Activated CD8-positive, alpha-beta T cell treated with anti-CD3 and anti-CD28 coated beads, Interleukin-2, amount 10 ng/mL, durations not matched to agents 7 days and 5 days (primary cell): ENCODE measurements at regions not wholly inside any gene's neighbourhood (a gene's known extent, or its start where the extent isn't known, plus 50 kb on each side); places are given as distances from the start of the nearest gene placed in this dataset.

Source experiments
- ATAC-seq: fragments of 150-1000 bp; cut with Tn5 transposase; one replicate; pipeline ENCODE4 v1.10.0; 2021; ENCODE audit warnings: moderate library complexity
- CTCF ChIA-PET: fragments of 350-600 bp; sonication (Branson Sonifier 250); formaldehyde crosslinking; loops from one replicate; lab custom pipeline; 2021; ENCODE audit warnings: antibody characterized with exemption; lab: Charles Lee
- POLR2A ChIA-PET: fragments of 350-600 bp; sonication (Branson Sonifier 250); formaldehyde crosslinking; loops from one replicate; lab custom pipeline; 2021; ENCODE audit warnings: antibody characterized with exemption; lab: Charles Lee
- DNase-seq: peaks from one replicate; pipeline ENCODE4 v3.0.0-alpha.2; 2020
- H3K27ac Mint-ChIP-seq: one replicate; pipeline ENCODE4 v1.8.0; 2021; ENCODE audit warnings: mild to moderate bottlenecking, mixed read lengths
- H3K27me3 Mint-ChIP-seq: one replicate; pipeline ENCODE4 v1.8.0; 2021; ENCODE audit warnings: low read depth, mixed read lengths
- H3K36me3 Mint-ChIP-seq: one replicate; pipeline ENCODE4 v1.8.0; 2021; ENCODE audit warnings: low read depth, mixed read lengths
- H3K4me1 Mint-ChIP-seq: one replicate; pipeline ENCODE4 v1.8.0; 2021; ENCODE audit warnings: low read depth, mixed read lengths
- H3K4me3 Mint-ChIP-seq: one replicate; pipeline ENCODE4 v1.8.0; 2021; ENCODE audit warnings: mild to moderate bottlenecking, mixed read lengths
- H3K9me3 Mint-ChIP-seq: one replicate; pipeline ENCODE4 v1.8.0; 2022; ENCODE audit warnings: mixed read lengths; ENCODE audit not compliant: insufficient read depth

DNA sequence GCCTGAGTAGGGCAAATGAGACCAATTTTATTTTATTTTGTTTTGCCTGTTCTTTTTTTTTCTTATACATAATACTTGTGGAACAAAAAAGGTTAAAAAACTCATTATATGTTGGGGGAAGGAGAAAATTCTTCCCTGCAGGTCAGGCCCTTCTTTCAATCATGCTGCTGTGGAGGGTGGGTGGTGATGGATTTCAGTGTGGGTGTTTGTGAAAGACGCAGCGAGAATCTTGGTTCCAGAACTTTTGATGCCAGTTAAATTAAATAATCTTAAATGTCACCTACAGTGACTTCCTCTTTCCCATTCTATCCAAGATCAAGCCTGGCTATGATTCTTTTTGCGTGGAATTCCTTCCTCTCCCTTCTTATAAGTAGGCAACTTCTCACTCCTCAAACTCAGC lies 595.8 kb upstream of the EEF2KMT start:
- CTCF ChIA-PET, result no interaction called here
- Mint-ChIP-seq H3K27ac (no peak overlapping the region), H3K27me3 (no peaks in the 10 kb centered on the region), H3K9me3 (no peaks in the 10 kb centered on the region), H3K36me3 (no peaks in the 10 kb centered on the region), H3K4me3 (no peak overlapping the region), H3K4me1 (no peaks in the 10 kb centered on the region)
- DNase-seq (no peak), ATAC-seq (no peak)
- POLR2A ChIA-PET, result no interaction called here

DNA sequence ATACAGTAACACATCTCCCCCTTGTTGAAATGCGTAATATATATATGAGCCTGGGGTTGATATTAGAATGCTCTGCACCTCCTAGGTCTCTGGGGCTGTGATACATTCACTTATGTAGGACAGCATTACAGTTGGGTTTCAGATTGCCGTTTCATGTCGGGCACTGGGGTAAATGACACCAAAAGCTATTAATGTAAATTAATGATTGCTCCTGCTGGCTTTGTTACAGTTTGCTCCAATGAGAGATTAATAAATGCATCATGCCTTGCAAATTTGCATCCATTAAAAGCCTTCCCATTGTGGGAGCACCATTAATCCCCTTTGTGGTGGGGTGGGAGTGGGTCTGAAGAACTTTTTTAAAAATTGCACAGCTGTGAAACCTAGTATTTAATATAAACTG lies 584.4 kb upstream of the EEF2KMT start:
- POLR2A ChIA-PET, result no interaction called here
- no peaks in the 10 kb centered on the region for H3K4me1 Mint-ChIP-seq
- no peaks in the 10 kb centered on the region for H3K36me3 Mint-ChIP-seq
- H3K27ac Mint-ChIP-seq, result no peak overlapping the region
- no peaks in the 10 kb centered on the region for H3K9me3 Mint-ChIP-seq
- no peak for DNase-seq
- no peak for ATAC-seq
- H3K27me3 Mint-ChIP-seq, result no peaks in the 10 kb centered on the region
- CTCF ChIA-PET, result no interaction called here
- H3K4me3 Mint-ChIP-seq, result no peak overlapping the region

DNA sequence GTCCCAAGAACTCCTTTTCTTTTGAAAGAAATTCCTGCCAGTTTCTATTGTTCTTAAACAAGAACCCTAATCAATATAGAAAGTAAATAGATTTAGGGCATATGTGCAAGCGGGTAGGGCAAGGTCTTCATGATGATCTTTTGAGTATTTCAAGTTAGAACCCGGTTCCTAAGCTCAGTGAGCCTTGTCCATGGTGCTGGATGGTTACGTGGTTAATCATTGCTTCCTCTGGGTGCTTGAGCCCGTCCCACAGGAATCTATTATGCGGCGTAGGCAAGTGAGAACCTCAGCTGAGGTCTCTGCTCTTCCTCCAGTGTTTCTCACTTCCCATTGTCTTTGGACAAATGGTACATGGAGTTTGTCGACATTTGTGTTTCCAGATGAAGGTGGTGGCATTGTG lies 580.8 kb upstream of the EEF2KMT start:
- CTCF ChIA-PET, result no interaction called here
- no peak overlapping the region for H3K4me3 Mint-ChIP-seq
- no peak overlapping the region for H3K27ac Mint-ChIP-seq
- DNase-seq, result no peak
- no peak for ATAC-seq
- H3K36me3 Mint-ChIP-seq, result no peaks in the 10 kb centered on the region
- no peaks in the 10 kb centered on the region for H3K4me1 Mint-ChIP-seq
- POLR2A ChIA-PET, result no interaction called here
- no peaks in the 10 kb centered on the region for H3K27me3 Mint-ChIP-seq
- no peaks in the 10 kb centered on the region for H3K9me3 Mint-ChIP-seq

DNA sequence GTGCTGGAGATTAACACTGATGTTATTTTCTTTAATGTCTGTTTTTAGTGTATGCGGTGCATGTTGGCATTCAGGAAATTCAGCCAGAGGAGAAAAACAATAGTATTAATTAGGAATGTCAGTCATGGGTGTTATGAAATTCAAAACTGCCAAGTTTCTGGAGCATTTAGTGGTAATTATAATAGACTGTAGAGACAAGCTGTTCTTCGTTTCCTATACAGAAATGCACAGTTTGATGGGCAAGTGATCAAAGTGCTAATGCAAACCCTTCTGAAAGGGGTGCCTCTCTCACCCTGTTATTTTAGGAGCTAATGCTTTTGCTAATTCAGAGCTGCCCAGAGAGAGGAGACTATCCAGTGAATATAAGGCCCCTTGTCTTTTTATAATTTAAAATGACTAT lies 573.8 kb upstream of the EEF2KMT start:
- ChIA-PET POLR2A (no interaction called here), CTCF (no interaction called here)
- ATAC-seq, result no peak
- Mint-ChIP-seq H3K4me3 (no peak overlapping the region), H3K27me3 (no peaks in the 10 kb centered on the region), H3K9me3 (no peaks in the 10 kb centered on the region), H3K4me1 (no peaks in the 10 kb centered on the region), H3K27ac (no peak overlapping the region), H3K36me3 (no peaks in the 10 kb centered on the region)
- no peak for DNase-seq

DNA sequence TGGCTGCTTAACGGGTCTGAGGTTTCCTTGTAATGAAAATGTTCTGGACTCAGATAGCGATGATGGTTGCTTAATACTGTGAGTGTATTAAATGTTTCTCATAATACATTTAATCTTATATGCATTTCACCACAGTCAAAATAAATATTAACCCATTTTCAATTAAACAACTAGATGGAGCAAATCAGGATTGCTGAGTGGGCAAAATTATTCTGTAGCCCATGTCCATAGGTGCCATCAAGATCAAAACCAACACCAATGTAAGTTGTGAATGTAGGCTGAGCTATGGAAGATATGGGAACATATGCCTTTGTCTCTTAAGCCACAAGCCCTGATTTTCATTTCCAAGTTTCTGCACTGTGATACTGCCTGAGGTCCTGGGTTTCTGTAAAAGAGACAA lies 572.6 kb upstream of the EEF2KMT start:
- H3K4me1 Mint-ChIP-seq, result no peaks in the 10 kb centered on the region
- ChIA-PET POLR2A (no interaction called here), CTCF (no interaction called here)
- H3K9me3 Mint-ChIP-seq, result no peaks in the 10 kb centered on the region
- H3K27me3 Mint-ChIP-seq, result no peaks in the 10 kb centered on the region
- ATAC-seq (no peak), DNase-seq (no peak)
- no peak overlapping the region for H3K4me3 Mint-ChIP-seq
- H3K27ac Mint-ChIP-seq, result no peak overlapping the region
- H3K36me3 Mint-ChIP-seq, result no peaks in the 10 kb centered on the region

DNA sequence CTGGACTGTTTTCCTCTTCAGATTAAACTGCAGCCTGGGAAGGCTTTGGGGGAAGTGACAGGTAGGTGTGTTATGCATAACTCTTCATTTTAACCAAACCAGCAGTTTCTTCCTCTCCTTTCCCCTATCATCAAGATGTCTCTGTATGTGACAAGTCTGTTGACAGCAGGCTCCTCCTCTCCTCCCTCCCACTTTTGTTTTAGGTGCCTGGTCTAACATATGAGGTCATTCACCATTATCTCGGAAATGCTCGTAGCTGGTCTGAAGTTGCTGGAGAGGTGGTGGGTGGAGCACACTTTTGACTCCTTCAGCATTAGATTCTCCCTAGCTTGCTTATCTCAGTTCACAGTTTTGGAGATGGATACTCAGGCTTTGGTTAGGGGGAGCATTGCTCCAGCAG lies 571.0 kb upstream of the EEF2KMT start:
- Mint-ChIP-seq H3K27me3 (no peaks in the 10 kb centered on the region), H3K27ac (no peak overlapping the region), H3K4me1 (no peaks in the 10 kb centered on the region), H3K36me3 (no peaks in the 10 kb centered on the region), H3K4me3 (no peak overlapping the region), H3K9me3 (no peaks in the 10 kb centered on the region)
- ChIA-PET POLR2A (no interaction called here), CTCF (no interaction called here)
- ATAC-seq (no peak), DNase-seq (no peak)

DNA sequence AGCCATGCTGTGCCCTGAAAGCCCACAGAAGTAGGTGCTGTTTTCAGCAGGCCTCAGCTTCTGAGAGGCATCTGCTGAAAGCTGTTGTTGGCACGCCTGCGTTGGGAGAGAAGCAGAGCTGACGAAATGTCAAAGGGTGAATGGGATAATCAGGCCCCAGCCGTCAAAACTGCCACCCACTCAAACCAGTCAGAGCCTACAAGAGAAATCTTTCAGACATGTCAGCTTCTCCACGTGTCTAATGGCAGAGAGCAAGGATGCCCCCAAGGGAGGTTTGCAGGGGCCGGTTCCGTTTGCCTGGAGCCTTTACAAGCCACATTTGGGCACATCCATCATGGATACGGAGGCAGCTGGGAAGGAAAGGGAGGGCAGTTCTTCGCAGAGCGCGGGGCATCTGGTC lies 568.2 kb upstream of the EEF2KMT start:
- CTCF ChIA-PET, result no interaction called here
- H3K36me3 Mint-ChIP-seq, result no peaks in the 10 kb centered on the region
- H3K4me3 Mint-ChIP-seq, result no peak overlapping the region
- no peaks in the 10 kb centered on the region for H3K4me1 Mint-ChIP-seq
- H3K27ac Mint-ChIP-seq, result no peak overlapping the region
- H3K27me3 Mint-ChIP-seq, result no peaks in the 10 kb centered on the region
- no peak for DNase-seq
- no peaks in the 10 kb centered on the region for H3K9me3 Mint-ChIP-seq
- ATAC-seq, result no peak
- POLR2A ChIA-PET, result no interaction called here

DNA sequence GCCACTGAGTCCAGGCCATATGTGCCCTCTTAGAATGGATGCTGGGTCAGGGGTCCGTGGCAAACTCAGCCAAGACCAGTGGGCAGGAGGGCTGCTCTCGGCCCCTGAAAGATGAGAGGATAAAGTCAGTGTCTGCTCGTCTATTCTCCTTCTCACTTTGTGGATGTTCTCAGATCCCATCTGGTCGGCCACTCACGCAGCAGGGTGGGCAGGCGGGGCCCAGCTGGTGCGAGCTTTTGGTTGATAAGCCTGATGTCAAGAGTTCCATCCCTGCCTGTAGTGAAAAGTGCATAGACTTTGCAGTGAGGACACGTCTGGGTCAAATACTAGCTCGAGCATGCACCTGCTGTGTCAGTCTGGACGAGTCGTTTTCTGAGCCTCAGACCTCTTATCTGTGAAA lies 556.2 kb upstream of the EEF2KMT start:
- no peak for DNase-seq
- Mint-ChIP-seq H3K27me3 (no peaks in the 10 kb centered on the region), H3K9me3 (no peaks in the 10 kb centered on the region), H3K27ac (no peak overlapping the region), H3K4me1 (no peaks in the 10 kb centered on the region), H3K36me3 (no peaks in the 10 kb centered on the region), H3K4me3 (no peak overlapping the region)
- ATAC-seq, result no peak
- POLR2A ChIA-PET, result no interaction called here
- CTCF ChIA-PET, result no interaction called here

DNA sequence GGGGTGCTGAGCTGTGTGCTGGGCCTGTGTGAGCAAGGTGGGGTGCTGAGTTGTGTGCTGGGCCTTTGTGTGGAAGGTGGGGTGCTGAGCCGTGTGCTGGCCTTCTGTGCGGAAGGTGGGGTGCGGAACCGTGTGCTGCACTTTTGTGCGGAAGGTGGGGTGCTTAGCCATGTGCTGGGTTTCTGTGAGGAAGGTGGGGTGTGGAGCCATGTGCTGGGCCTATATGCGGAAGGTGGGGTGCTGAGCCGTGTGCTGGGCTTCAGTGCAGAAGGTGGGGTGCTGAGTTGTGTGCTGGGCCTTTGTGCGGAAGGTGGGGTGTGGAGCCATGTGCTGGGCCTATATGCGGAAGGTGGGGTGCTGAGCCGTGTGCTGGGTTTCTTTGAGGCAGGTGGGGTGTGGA lies 555.4 kb upstream of the EEF2KMT start:
- H3K27ac Mint-ChIP-seq, result no peak overlapping the region
- H3K36me3 Mint-ChIP-seq, result no peaks in the 10 kb centered on the region
- ATAC-seq, result no peak
- POLR2A ChIA-PET, result no interaction called here
- no peaks in the 10 kb centered on the region for H3K4me1 Mint-ChIP-seq
- no peaks in the 10 kb centered on the region for H3K9me3 Mint-ChIP-seq
- no peaks in the 10 kb centered on the region for H3K27me3 Mint-ChIP-seq
- CTCF ChIA-PET, result interaction anchor here (1.3 kb wide), 1 partner anchor 19 kb away, joined by 3 read pairs; no protein-coding TSS in a partner anchor
- no peak overlapping the region for H3K4me3 Mint-ChIP-seq
- no peak for DNase-seq

DNA sequence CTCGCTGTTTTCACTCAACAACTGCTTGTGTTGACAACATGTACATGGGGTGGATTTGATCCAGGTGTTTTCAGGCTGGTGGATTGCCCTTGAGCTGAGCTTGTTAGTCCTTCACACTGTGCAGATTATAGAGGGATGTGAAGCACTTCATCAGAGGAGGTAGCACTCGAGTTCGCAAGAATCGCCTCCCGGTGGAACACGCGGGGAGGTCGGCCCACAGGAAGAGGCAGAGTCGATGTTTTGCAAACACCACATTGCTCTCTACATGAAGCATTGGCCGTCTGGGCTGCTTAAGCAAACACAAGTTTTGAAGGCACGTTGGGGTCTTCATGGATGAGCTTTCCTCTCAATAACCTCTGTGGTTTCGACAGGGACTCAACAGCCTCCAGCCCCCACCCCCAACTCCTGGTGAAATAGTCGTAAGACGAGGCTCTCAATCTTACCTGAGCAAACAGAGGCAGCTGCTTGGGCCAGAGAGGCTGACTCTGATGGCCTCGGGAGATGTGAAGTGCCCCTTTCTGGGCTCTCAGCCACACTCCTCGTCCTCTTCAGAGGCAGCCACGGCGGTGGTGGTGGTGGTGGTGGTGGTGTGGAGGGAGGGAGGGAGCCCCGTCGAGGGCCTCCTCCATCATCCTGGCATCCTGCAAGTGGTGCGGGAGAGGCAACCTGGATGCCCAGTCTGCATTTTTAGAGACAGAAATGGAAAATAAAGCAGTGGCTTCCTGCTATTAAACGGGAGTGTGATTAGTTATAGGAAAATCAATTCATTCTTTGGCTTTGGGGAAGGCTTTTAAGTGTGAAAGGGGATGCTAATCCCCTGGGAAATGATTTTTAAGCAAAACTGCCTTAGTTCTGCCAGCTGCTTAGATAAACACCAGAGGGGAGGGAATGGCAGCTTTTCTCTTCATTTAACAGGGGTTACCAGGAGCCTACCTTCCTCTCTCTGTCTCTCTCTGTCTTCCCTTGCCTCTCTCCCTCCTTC lies 552.5 kb upstream of the EEF2KMT start:
- Mint-ChIP-seq H3K36me3 (no peaks in the 10 kb centered on the region), H3K27me3 (no peaks in the 10 kb centered on the region)

DNA sequence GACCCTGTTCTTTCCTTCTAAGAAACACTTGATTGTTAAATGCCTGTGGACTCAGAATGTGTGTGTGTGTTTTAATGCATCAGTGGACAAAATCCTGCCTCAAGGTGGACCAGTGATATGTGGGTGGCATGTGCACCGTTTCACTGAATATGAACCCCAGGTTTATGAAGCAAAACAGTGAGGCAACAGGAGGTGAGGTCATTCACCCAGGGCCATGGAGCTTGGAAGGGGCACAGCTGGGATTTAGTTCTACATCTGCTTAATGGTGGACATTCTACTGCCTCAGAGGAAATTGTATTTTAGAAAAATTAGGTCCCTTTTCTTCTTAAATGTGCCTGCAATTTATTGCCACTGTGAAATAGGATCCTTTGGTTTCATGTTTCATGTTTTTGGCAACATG lies 549.5 kb upstream of the EEF2KMT start:
- no peak for DNase-seq
- no peaks in the 10 kb centered on the region for H3K27me3 Mint-ChIP-seq
- POLR2A ChIA-PET, result no interaction called here
- no peak overlapping the region for H3K27ac Mint-ChIP-seq
- CTCF ChIA-PET, result no interaction called here
- no peak overlapping the region for H3K4me3 Mint-ChIP-seq
- H3K4me1 Mint-ChIP-seq, result no peaks in the 10 kb centered on the region
- no peaks in the 10 kb centered on the region for H3K36me3 Mint-ChIP-seq
- no peaks in the 10 kb centered on the region for H3K9me3 Mint-ChIP-seq
- ATAC-seq, result no peak

More for the DNA sequence above, 552.5 kb upstream of the EEF2KMT start:
- Mint-ChIP-seq H3K27ac (no peak overlapping the region), H3K4me3 (no peak overlapping the region), H3K9me3 (no peaks in the 10 kb centered on the region), H3K4me1 (no peaks in the 10 kb centered on the region)
- ATAC-seq, result no peak
- ChIA-PET POLR2A (no interaction called here), CTCF (no interaction called here)
- no peak for DNase-seq

DNA sequence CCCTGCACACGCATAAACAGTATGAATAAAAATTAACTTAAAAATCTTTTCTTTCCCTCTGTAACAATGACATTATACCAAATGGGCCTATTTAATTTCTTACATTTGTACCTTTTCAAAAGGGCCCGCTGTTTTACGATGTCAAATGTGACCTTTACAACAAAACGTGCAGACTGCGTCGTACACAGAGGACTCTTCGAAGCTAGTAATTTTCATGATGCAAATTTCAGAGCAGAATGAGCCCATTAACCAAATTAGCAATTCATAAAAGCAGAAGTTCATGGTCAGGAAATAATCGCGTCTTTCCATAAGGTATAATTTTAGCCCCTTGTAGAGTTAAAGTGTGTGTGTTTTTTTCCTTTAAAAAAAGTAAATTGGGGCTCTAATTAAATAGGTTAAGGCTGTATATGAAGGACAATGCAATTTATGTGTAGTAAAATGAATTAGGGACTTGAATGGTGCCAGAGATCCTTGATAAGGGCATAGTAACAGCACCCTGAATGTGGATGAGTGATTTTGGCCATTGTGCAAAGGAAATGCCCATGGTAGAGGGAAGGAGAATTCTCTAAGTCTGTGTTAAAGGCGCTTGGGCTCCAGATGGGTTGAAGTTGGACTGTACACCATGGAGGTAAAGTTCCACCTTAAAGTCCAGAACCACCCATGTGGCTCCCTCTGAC lies 546.4 kb upstream of the EEF2KMT start:
- Mint-ChIP-seq H3K4me3 (no peak overlapping the region), H3K9me3 (peaks cover 2% of the 10 kb centered on the region), H3K4me1 (no peaks in the 10 kb centered on the region), H3K36me3 (no peaks in the 10 kb centered on the region), H3K27me3 (no peaks in the 10 kb centered on the region), H3K27ac (no peak overlapping the region)
- CTCF ChIA-PET, result interaction anchor here (1.3 kb wide), 1 partner anchor 10 kb away, joined by 3 read pairs; no protein-coding TSS in a partner anchor
- no peak for DNase-seq
- POLR2A ChIA-PET, result no interaction called here
- no peak for ATAC-seq
